Neural crest cell (in vitro differentiated cells): ENCODE measurements at regions not wholly inside any gene's neighbourhood (a gene's known extent, or its start where the extent isn't known, plus 50 kb on each side); places are given as distances from the start of the nearest gene placed in this dataset.

Experiments used
- DNase-seq: peaks from one replicate; pipeline ENCODE4 v3.0.0; 2021; ENCODE audit warnings: low read depth, mixed read lengths, low spot score
- H3K27ac Mint-ChIP-seq: one replicate; pipeline ENCODE4 v1.8.0; 2021; ENCODE audit warnings: mild to moderate bottlenecking, mixed read lengths; ENCODE audit not compliant: unreplicated experiment
- H3K27me3 Mint-ChIP-seq: 2 replicates; pipeline ENCODE4 v1.8.0; 2021; ENCODE audit warnings: low read depth, mild to moderate bottlenecking, mixed read lengths
- H3K36me3 Mint-ChIP-seq: 2 replicates; pipeline ENCODE4 v1.8.0; 2021; ENCODE audit warnings: low read depth, mild to moderate bottlenecking, mixed read lengths
- H3K4me1 Mint-ChIP-seq: 2 replicates; pipeline ENCODE4 v1.8.0; 2021; ENCODE audit warnings: mixed read lengths
- H3K4me3 Mint-ChIP-seq: one replicate; pipeline ENCODE4 v1.8.0; 2021; ENCODE audit warnings: mild to moderate bottlenecking, mixed read lengths
- H3K9me3 Mint-ChIP-seq: 2 replicates; pipeline ENCODE4 v1.8.0; 2021; ENCODE audit warnings: mixed read lengths
- CTCF ChIP-seq: fragments of 200-600 bp; sonication (generic); conservative IDR thresholded peaks from 2 replicates; pipeline ENCODE4 v1.5.0; 2021; ENCODE audit warnings: antibody characterized with exemption, mild to moderate bottlenecking

DNA sequence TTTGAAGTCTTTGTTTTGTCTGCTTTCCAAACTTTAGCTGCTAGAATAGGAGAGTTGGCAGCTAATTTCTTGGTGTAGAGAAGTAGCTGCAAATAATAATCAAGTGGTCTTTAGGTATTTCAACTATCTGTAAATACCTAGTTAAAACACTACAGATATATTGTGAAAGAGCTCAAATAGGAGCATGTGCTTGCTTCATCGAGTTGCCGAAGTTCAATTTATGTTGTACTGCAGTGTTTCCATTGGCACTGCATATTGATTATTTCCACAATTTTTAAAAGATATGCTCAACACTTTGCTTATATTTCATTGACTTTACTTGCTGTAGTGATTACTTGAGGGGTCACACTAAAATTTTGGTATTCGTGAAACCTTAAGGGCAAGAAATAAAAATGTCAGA, 131.6 kb upstream of the BMP4 start:
- Mint-ChIP-seq H3K27ac (no peak overlapping the region), H3K4me3 (no peak overlapping the region), H3K36me3 (no peaks in the 10 kb centered on the region), H3K9me3 (peaks cover 7% of the 10 kb centered on the region), H3K4me1 (no peaks in the 10 kb centered on the region), H3K27me3 (peaks cover 2% of the 10 kb centered on the region)
- DNase-seq, result no peak
- TF ChIP-seq CTCF, result no peak

DNA sequence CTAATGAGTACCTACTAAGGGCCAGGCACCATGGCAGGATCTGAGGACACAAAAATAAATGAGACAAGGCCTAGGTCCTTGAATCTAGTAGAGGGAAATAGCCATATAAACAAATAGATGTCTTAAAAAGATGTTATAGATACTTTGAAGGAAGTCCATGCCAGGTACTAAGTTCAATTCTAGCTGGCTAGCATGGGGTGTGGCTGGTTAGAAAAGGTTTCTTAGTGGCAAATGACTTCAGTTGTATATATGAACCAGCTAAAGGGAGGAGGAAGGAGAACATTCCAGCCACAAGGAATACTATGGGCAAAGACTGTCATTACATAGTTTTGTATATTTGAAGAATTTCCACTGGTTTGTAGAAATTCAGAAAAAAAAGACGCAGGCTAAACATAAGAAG, 133.6 kb upstream of the BMP4 start:
- Mint-ChIP-seq H3K27me3 (peaks cover 2% of the 10 kb centered on the region), H3K4me3 (no peak overlapping the region), H3K36me3 (peaks cover 2% of the 10 kb centered on the region), H3K9me3 (peaks cover 10% of the 10 kb centered on the region), H3K27ac (no peak overlapping the region), H3K4me1 (no peaks in the 10 kb centered on the region)
- no peak for TF ChIP-seq CTCF
- DNase-seq, result no peak

GRCh38 chr14:54094765-54095164, 138.1 kb upstream of the BMP4 start:
- H3K4me3 Mint-ChIP-seq, result no peak overlapping the region
- H3K36me3 Mint-ChIP-seq, result peaks cover 2% of the 10 kb centered on the region
- H3K27me3 Mint-ChIP-seq, result no peaks in the 10 kb centered on the region
- no peak overlapping the region for H3K27ac Mint-ChIP-seq
- H3K4me1 Mint-ChIP-seq, result no peaks in the 10 kb centered on the region
- H3K9me3 Mint-ChIP-seq, result peaks cover 13% of the 10 kb centered on the region
- no peak for TF ChIP-seq CTCF
- no peak for DNase-seq

- DNase-seq, result no peak
- TF ChIP-seq CTCF, result no peak
- no peaks in the 10 kb centered on the region for H3K4me1 Mint-ChIP-seq
- H3K9me3 Mint-ChIP-seq, result peaks cover 6% of the 10 kb centered on the region
- no peak overlapping the region for H3K4me3 Mint-ChIP-seq
- no peaks in the 10 kb centered on the region for H3K27me3 Mint-ChIP-seq
- H3K27ac Mint-ChIP-seq, result no peak overlapping the region
- peaks cover 2% of the 10 kb centered on the region for H3K36me3 Mint-ChIP-seq
These were observed 141.9 kb upstream of the BMP4 start for GRCh38 chr14:54098536-54098935.

GRCh38 chr14:54102051-54102456, 145.4 kb upstream of the BMP4 start:
- H3K27ac Mint-ChIP-seq, result no peak overlapping the region
- no peak for TF ChIP-seq CTCF
- no peak overlapping the region for H3K4me3 Mint-ChIP-seq
- no peaks in the 10 kb centered on the region for H3K4me1 Mint-ChIP-seq
- no peak for DNase-seq
- H3K36me3 Mint-ChIP-seq, result no peaks in the 10 kb centered on the region
- peaks cover 5% of the 10 kb centered on the region for H3K27me3 Mint-ChIP-seq
- H3K9me3 Mint-ChIP-seq, result no peaks in the 10 kb centered on the region

DNA sequence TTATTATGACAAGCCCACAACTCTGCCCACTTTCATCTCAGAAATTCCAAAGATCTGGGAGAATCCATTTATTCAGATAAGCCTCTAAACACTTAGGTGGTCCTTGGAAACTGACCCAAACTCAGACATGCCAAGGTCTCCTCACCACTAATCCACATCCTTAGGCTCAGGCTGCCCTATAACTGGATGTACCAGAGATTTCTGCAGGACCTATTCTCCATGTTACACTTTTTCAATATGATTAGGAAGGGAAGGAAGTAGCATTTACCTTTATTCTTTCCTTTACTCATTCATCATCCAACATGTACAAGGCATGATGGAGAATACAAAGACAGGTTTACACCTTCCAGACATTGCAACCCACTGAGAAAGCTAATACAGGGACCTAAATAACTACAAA, 145.9 kb upstream of the BMP4 start:
- H3K36me3 Mint-ChIP-seq, result no peaks in the 10 kb centered on the region
- H3K4me3 Mint-ChIP-seq, result no peak overlapping the region
- no peaks in the 10 kb centered on the region for H3K9me3 Mint-ChIP-seq
- H3K27ac Mint-ChIP-seq, result no peak overlapping the region
- H3K27me3 Mint-ChIP-seq, result peaks cover 6% of the 10 kb centered on the region
- H3K4me1 Mint-ChIP-seq, result no peaks in the 10 kb centered on the region
- no peak for TF ChIP-seq CTCF
- DNase-seq, result no peak
